ENCODE measurements at regions not wholly inside any gene's neighbourhood (a gene's known extent, or its start where the extent isn't known, plus 50 kb on each side); places are given as distances from the start of the nearest gene placed in this dataset.

- TF ChIP-seq CTCF (IDR thresholded peaks at IDR 0.05; ENCODE audit: insufficient read depth, low read depth, low read length) = no peak
- no peak overlapping the region for H3K4me3 ChIP-seq (ENCODE audit: low read depth, low read length)
- DNase-seq (ENCODE audit: low read depth) = no peak
These were observed 325.4 kb downstream of the SMAD2 start for GRCh38 chr18:47605093-47605492.

GRCh38 chr18:47604021-47604420, 326.4 kb downstream of the SMAD2 start:
- no peak for DNase-seq (ENCODE audit: low read depth)
- no peak overlapping the region for H3K4me3 ChIP-seq (ENCODE audit: low read depth, low read length)
- no peak for TF ChIP-seq CTCF (IDR thresholded peaks at IDR 0.05; ENCODE audit: insufficient read depth, low read depth, low read length)

- no peak overlapping the region for H3K4me3 ChIP-seq (ENCODE audit: low read depth, low read length)
- DNase-seq (ENCODE audit: low read depth) = no peak
- no peak for TF ChIP-seq CTCF (IDR thresholded peaks at IDR 0.05; ENCODE audit: insufficient read depth, low read depth, low read length)
These were observed 327.3 kb downstream of the SMAD2 start for GRCh38 chr18:47603158-47603557.

GRCh38 chr18:47602273-47602897, 328.1 kb downstream of the SMAD2 start:
- TF ChIP-seq CTCF (IDR thresholded peaks at IDR 0.05; ENCODE audit: insufficient read depth, low read depth, low read length) = no peak
- DNase-seq (ENCODE audit: low read depth) = no peak
- no peak overlapping the region for H3K4me3 ChIP-seq (ENCODE audit: low read depth, low read length)

- no peak overlapping the region for H3K4me3 ChIP-seq (ENCODE audit: low read depth, low read length)
- no peak for TF ChIP-seq CTCF (IDR thresholded peaks at IDR 0.05; ENCODE audit: insufficient read depth, low read depth, low read length)
- DNase-seq (ENCODE audit: low read depth) = no peak
These were observed 328.7 kb downstream of the SMAD2 start for GRCh38 chr18:47601581-47602272.

GRCh38 chr18:47595831-47596501, 334.5 kb downstream of the SMAD2 start:
- DNase-seq (ENCODE audit: low read depth) = no peak
- TF ChIP-seq CTCF (IDR thresholded peaks at IDR 0.05; ENCODE audit: insufficient read depth, low read depth, low read length) = peak; percentile 21
- H3K4me3 ChIP-seq (ENCODE audit: low read depth, low read length) = no peak overlapping the region
